HAP-1 (cell line): ENCODE measurements at regions not wholly inside any gene's neighbourhood (a gene's known extent, or its start where the extent isn't known, plus 50 kb on each side); places are given as distances from the start of the nearest gene placed in this dataset.

Source experiments
- DNase-seq, 2 experiments: peaks; one replicate each; pipeline ENCODE4 v3.0.0-alpha.2; 2016 to 2020; ENCODE audit warnings: low spot score in 2 of 2
- H3K27me3 ChIP-seq: fragments of 250-450 bp; sonication (Bioruptor Pico); 2 replicates; pipeline ENCODE4 v1.5.1; 2020; ENCODE audit warnings: low read depth, mild to moderate bottlenecking, moderate library complexity
- H3K36me3 ChIP-seq: fragments of 250-450 bp; sonication (Bioruptor Pico); replicated peaks from 2 replicates; pipeline ENCODE4 v1.5.1; 2020; ENCODE audit warnings: mild to moderate bottlenecking
- H3K4me1 ChIP-seq: fragments of 250-450 bp; sonication (Bioruptor Pico); 2 replicates; pipeline ENCODE4 v1.5.1; 2020; ENCODE audit warnings: mild to moderate bottlenecking
- H3K4me3 ChIP-seq: fragments of 250-450 bp; sonication (Bioruptor Pico); 2 replicates; pipeline ENCODE4 v1.5.1; 2020; ENCODE audit warnings: mild to moderate bottlenecking, moderate library complexity
- H3K9me3 ChIP-seq: fragments of 250-450 bp; sonication (Bioruptor Pico); 2 replicates; pipeline ENCODE4 v1.5.1; 2020; ENCODE audit warnings: mild to moderate bottlenecking, moderate library complexity
- in situ Hi-C: fragments of 300-500 bp; cut with MboI; formaldehyde crosslinking; loops from 3 replicates; pipeline ENCODE4 v1.14.3; 2020; ENCODE audit warnings: low sequenced_read_pairs, inconsistent platforms, mixed read lengths

DNA sequence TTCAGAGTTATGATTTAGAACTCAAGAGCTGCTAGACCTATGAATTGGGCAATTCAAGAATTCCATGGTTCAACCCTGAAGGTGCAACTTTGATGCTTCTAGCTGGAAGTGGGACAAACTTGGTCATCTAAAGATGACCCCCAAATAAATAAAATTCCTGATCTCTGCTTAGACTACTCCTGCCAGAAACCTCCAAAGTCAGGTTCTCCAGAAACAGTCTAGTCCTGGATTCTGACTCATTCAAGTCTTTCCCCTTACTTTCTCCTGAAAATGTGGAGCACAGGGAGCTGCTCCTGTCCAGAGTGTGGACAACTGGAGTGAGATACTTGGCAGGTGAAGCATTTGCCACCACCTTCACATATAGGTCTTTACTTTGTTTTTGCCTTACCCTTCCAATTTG is 557.7 kb upstream of the TNP1 start:
- H3K27me3 ChIP-seq: no peaks in the 10 kb centered on the region
- no peak for DNase-seq
- in situ Hi-C loops: no loop called here

GRCh38 chr2:217415316-217415715 is 555.5 kb upstream of the TNP1 start:
- Histone ChIP-seq H3K9me3 (no peaks in the 10 kb centered on the region), H3K4me1 (peaks cover 5% of the 10 kb centered on the region), H3K36me3 (no peaks in the 10 kb centered on the region), H3K4me3 (no peak overlapping the region), H3K27me3 (no peaks in the 10 kb centered on the region)
- in situ Hi-C loops: no loop called here
- no peak for DNase-seq

More for the DNA sequence above, 557.7 kb upstream of the TNP1 start:
- no peaks in the 10 kb centered on the region for H3K9me3 ChIP-seq
- H3K4me1 ChIP-seq: peaks cover 5% of the 10 kb centered on the region
- no peaks in the 10 kb centered on the region for H3K36me3 ChIP-seq
- no peak overlapping the region for H3K4me3 ChIP-seq

DNA sequence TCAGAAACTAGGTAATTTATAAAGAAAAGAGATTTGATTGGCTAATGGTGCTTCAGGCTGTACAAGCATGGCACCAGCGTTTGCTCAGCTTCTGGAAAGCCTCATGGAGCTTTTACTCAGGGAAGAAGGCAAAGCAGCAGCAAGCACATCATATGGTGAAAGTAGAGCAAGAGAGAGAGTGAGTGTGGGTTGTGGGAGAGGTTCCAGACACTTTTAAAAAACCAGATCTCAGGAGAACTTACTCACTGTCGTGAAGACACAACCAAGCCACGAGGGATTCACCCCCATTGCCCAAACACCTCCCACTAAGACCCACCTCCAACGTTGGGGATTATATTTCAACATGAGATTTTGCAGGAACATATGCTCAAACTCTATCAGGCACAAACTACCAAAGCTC is 554.6 kb upstream of the TNP1 start:
- in situ Hi-C loops: no loop called here
- no peaks in the 10 kb centered on the region for H3K27me3 ChIP-seq
- H3K9me3 ChIP-seq: no peaks in the 10 kb centered on the region
- peaks cover 5% of the 10 kb centered on the region for H3K4me1 ChIP-seq
- no peak overlapping the region for H3K4me3 ChIP-seq
- DNase-seq: no peak
- H3K36me3 ChIP-seq: no peaks in the 10 kb centered on the region

DNA sequence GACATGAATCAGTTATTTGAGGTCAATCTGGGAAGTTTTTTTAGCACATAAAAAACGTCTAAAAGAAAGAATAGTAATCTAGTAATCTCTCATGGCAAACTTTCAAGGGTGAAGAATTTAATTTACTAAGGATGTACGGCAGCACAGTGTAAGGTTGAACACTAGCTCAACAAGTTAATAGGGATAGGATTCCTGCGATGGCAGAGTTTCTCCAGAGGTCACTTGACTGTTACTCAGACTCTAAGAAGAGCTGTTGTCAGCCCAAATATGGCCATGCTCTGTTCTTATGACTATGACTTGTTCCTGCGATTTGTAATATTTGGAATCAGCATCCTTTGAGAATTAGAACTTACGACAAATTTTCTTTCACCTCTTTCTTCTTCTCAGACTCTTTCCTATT is 553.3 kb upstream of the TNP1 start:
- Histone ChIP-seq H3K4me1 (no peaks in the 10 kb centered on the region), H3K36me3 (no peaks in the 10 kb centered on the region), H3K9me3 (no peaks in the 10 kb centered on the region), H3K4me3 (no peak overlapping the region), H3K27me3 (no peaks in the 10 kb centered on the region)
- no peak for DNase-seq
- in situ Hi-C loops: no loop called here

DNA sequence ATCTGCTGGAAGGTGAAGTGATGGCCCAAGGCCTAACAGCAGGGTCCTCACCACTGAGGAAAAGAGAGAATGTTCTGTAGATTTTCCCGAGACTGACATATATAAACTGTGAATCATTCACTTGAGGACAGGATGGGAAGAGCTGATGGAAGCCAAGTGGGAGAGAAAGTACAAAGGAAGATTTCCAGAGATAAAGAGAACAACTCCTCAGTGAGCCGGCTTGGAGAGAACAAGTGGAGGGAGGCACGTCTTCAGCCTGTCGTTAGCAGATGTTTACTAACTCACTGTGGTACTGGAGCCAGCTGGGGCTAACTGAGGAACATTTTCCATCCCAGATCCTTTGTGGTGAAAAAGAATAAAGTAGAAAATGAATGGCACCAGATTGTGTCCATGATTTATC is 552.9 kb upstream of the TNP1 start:
- Histone ChIP-seq H3K9me3 (no peaks in the 10 kb centered on the region), H3K36me3 (no peaks in the 10 kb centered on the region), H3K27me3 (no peaks in the 10 kb centered on the region), H3K4me1 (no peaks in the 10 kb centered on the region), H3K4me3 (no peak overlapping the region)
- DNase-seq: no peak
- in situ Hi-C loops: no loop called here

DNA sequence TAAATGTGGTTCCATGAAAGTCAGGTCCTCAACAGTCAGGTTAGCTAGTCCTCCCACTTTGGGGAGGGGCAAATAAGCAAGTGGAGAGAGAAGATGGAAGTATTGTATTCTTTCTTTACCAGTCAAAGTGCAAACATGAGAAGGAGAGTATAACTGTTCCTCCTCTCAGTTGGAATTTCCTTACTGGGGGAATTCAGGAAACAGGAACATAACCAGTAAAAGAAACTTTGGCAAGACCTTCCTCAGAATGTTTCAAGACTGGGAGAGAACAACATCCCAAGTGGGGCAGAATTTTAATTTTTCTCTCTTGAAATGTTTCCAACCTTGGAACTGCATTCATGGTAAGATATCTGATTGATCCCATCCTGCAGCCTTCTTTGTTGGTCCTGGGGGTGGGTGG is 552.4 kb upstream of the TNP1 start:
- no peak overlapping the region for H3K4me3 ChIP-seq
- H3K4me1 ChIP-seq: no peaks in the 10 kb centered on the region
- in situ Hi-C loops: no loop called here
- no peaks in the 10 kb centered on the region for H3K27me3 ChIP-seq
- no peaks in the 10 kb centered on the region for H3K36me3 ChIP-seq
- no peak for DNase-seq
- no peaks in the 10 kb centered on the region for H3K9me3 ChIP-seq

- no peaks in the 10 kb centered on the region for H3K27me3 ChIP-seq
- no peaks in the 10 kb centered on the region for H3K36me3 ChIP-seq
- no peaks in the 10 kb centered on the region for H3K9me3 ChIP-seq
- in situ Hi-C loops: no loop called here
- no peaks in the 10 kb centered on the region for H3K4me1 ChIP-seq
- DNase-seq: no peak
- no peak overlapping the region for H3K4me3 ChIP-seq
Measured at GRCh38 chr2:217410681-217410960, 550.8 kb upstream of the TNP1 start.

- in situ Hi-C loops: no loop called here
- no peaks in the 10 kb centered on the region for H3K27me3 ChIP-seq
- no peak overlapping the region for H3K4me3 ChIP-seq
- H3K4me1 ChIP-seq: peaks cover 1% of the 10 kb centered on the region
- no peaks in the 10 kb centered on the region for H3K9me3 ChIP-seq
- no peaks in the 10 kb centered on the region for H3K36me3 ChIP-seq
- no peak for DNase-seq
Measured at GRCh38 chr2:217409949-217410680, 550.3 kb upstream of the TNP1 start.

DNA sequence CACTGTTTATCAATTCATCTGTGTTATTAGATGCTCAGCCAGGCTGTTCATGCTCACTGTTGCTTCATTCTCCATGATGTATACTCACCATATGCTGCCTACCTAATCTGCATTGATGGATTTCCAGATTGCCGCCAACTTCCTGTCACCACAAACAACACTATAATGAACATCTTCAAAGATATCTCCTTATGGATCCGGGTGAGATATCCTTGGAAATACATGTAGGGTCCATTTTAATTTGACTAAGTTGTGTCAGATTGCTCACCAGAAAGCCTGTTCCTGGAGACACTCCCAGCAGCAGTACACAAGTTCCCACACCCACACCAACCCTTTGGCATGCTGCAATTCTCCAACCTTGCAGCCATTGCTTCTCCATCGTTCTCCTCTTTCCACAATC is 547.5 kb upstream of the TNP1 start:
- Histone ChIP-seq H3K36me3 (no peaks in the 10 kb centered on the region), H3K4me1 (peaks cover 26% of the 10 kb centered on the region), H3K9me3 (no peaks in the 10 kb centered on the region), H3K27me3 (no peaks in the 10 kb centered on the region), H3K4me3 (no peak overlapping the region)
- DNase-seq: no peak
- in situ Hi-C loops: no loop called here

- H3K4me1 ChIP-seq: peaks cover 27% of the 10 kb centered on the region
- H3K27me3 ChIP-seq: no peaks in the 10 kb centered on the region
- H3K4me3 ChIP-seq: no peak overlapping the region
- H3K36me3 ChIP-seq: no peaks in the 10 kb centered on the region
- in situ Hi-C loops: no loop called here
- H3K9me3 ChIP-seq: no peaks in the 10 kb centered on the region
- DNase-seq: peak; percentile 58 to 94
Measured at GRCh38 chr2:217404236-217404760, 544.4 kb upstream of the TNP1 start.

DNA sequence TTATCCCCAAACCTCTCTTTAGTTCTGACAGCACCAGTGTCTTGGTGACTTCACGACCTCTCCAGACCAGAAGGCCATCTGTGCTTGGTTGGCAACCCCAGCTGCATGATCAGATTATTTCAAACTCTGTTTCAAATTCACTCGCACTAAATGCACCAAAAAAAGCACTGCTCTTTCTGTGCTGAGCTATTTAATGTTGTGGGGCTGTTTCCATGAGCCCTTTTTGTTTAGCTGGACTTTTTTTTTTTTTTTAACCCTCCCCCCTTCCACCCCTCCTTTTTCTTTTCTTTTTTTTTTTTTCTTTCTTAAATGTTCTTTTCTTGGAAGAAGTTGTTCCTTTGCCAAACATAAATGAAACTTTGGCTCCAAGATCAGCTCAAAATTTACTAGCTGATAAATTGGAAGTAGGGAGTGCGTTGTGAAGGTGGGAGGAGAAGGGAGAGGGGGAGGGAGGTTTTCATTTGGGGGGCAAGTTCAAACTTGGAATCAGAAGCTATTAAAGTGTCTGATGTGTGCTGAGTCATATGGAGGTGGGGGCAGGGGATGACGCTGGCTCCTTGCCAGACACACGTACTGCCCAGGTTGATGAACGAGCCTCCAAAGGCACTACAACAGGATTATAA is 543.0 kb upstream of the TNP1 start:
- Histone ChIP-seq H3K36me3 (no peaks in the 10 kb centered on the region), H3K27me3 (no peaks in the 10 kb centered on the region), H3K9me3 (no peaks in the 10 kb centered on the region), H3K4me3 (no peak overlapping the region), H3K4me1 (peaks cover 27% of the 10 kb centered on the region)
- in situ Hi-C loops: no loop called here
- peak; percentile 58 to 59 for DNase-seq

- no peaks in the 10 kb centered on the region for H3K36me3 ChIP-seq
- H3K27me3 ChIP-seq: no peaks in the 10 kb centered on the region
- peaks cover 27% of the 10 kb centered on the region for H3K4me1 ChIP-seq
- H3K4me3 ChIP-seq: no peak overlapping the region
- no peaks in the 10 kb centered on the region for H3K9me3 ChIP-seq
- in situ Hi-C loops: no loop called here
- no peak for DNase-seq
Measured at GRCh38 chr2:217402144-217402543, 542.3 kb upstream of the TNP1 start.

DNA sequence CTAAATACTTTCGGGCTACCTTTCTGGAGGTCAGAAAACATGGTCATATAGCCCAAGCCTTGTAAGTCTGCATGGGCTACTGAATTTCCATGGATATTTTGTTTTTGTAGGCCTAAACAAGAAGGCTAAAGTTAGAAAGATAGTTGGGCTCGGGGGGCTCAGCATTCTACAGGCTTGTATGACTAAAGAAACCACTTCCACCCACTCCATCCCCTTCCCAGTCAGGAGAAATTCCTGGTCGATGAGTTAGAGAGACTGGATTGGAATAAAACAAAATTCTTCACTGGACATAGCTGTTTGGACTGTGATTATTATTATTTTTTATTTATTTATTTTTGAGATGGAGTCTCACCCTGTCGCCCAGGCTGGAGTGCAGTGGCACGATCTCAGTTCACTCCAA is 539.4 kb upstream of the TNP1 start:
- no peaks in the 10 kb centered on the region for H3K36me3 ChIP-seq
- in situ Hi-C loops: no loop called here
- H3K4me1 ChIP-seq: peaks cover 20% of the 10 kb centered on the region
- H3K27me3 ChIP-seq: no peaks in the 10 kb centered on the region
- no peaks in the 10 kb centered on the region for H3K9me3 ChIP-seq
- no peak for DNase-seq
- H3K4me3 ChIP-seq: no peak overlapping the region

DNA sequence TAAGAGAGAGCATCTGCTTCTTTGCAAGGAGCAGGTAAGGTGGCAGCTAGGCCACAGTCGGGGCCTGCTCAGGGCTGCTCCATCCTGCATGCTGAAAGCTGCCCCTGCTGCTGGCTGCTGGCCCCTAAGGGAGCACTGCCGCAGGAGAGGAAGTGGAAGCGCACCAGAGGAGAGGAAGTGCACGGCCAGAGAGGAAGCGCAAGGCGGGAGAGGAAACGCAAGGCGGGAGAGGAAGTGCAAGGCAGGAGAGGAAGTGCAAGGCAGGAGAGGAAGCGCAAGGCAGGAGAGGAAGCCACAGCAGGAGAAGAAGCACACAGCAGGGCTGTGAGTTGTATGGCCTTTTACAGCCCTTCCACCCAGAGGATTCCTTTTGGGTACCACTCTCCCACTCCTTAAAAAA is 539.0 kb upstream of the TNP1 start:
- in situ Hi-C loops: no loop called here
- no peaks in the 10 kb centered on the region for H3K9me3 ChIP-seq
- H3K36me3 ChIP-seq: no peaks in the 10 kb centered on the region
- H3K4me1 ChIP-seq: peaks cover 16% of the 10 kb centered on the region
- no peak for DNase-seq
- no peak overlapping the region for H3K4me3 ChIP-seq
- no peaks in the 10 kb centered on the region for H3K27me3 ChIP-seq

DNA sequence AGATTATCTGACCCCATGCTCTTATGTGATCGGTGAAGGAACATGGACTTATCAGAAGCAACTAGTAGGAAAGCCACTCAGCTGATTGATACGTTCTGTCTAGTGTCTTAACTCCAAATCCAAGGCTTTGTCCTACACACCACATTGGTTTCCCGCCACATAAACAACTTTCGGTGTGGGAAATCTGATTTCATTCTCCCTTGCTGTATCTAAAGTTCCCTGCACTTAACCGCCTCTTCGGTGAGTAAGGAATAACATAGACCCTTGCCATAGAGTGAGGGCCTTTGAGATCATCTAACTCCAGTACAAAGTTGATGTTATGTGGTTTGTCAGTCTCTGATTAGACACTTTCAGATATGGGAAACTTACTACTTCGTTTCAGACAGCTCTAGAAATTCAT is 538.2 kb upstream of the TNP1 start:
- no peaks in the 10 kb centered on the region for H3K36me3 ChIP-seq
- no peak overlapping the region for H3K4me3 ChIP-seq
- no peaks in the 10 kb centered on the region for H3K27me3 ChIP-seq
- in situ Hi-C loops: no loop called here
- DNase-seq: no peak
- H3K4me1 ChIP-seq: peaks cover 8% of the 10 kb centered on the region
- H3K9me3 ChIP-seq: no peaks in the 10 kb centered on the region
